ENCODE measurements at regions not wholly inside any gene's neighbourhood (a gene's known extent, or its start where the extent isn't known, plus 50 kb on each side); places are given as distances from the start of the nearest gene placed in this dataset.

DNA sequence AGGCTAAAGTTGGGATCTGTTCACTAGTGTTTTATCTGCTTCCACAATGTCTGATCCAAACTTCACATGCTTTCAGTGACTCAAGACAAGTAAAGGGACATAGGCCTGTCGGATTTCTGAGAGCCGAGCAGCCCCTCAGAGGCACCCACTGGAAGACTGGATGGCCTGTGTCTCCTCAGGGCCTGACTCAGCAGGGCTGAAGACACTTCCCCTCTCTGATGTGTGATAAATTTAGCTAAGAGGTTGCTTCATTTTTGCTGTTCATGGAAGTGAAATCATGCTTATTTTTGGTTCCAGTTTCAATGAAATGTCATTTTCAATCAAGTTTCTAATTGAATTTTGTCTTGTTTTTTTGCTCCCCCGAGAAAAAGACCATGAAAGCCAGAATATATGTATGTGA lies 93.7 kb downstream of the MXRA5 start:
- TF ChIP-seq, protein P1, sequence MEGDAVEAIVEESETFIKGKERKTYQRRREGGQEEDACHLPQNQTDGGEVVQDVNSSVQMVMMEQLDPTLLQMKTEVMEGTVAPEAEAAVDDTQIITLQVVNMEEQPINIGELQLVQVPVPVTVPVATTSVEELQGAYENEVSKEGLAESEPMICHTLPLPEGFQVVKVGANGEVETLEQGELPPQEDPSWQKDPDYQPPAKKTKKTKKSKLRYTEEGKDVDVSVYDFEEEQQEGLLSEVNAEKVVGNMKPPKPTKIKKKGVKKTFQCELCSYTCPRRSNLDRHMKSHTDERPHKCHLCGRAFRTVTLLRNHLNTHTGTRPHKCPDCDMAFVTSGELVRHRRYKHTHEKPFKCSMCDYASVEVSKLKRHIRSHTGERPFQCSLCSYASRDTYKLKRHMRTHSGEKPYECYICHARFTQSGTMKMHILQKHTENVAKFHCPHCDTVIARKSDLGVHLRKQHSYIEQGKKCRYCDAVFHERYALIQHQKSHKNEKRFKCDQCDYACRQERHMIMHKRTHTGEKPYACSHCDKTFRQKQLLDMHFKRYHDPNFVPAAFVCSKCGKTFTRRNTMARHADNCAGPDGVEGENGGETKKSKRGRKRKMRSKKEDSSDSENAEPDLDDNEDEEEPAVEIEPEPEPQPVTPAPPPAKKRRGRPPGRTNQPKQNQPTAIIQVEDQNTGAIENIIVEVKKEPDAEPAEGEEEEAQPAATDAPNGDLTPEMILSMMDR (tag by site-specific recombination; IDR thresholded peaks at IDR 0.05): no peak
- TF ChIP-seq, protein P2, sequence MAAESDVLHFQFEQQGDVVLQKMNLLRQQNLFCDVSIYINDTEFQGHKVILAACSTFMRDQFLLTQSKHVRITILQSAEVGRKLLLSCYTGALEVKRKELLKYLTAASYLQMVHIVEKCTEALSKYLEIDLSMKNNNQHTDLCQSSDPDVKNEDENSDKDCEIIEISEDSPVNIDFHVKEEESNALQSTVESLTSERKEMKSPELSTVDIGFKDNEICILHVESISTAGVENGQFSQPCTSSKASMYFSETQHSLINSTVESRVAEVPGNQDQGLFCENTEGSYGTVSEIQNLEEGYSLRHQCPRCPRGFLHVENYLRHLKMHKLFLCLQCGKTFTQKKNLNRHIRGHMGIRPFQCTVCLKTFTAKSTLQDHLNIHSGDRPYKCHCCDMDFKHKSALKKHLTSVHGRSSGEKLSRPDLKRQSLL (tag by site-specific recombination; IDR thresholded peaks at IDR 0.05): no peak
- TF ChIP-seq, protein P3, sequence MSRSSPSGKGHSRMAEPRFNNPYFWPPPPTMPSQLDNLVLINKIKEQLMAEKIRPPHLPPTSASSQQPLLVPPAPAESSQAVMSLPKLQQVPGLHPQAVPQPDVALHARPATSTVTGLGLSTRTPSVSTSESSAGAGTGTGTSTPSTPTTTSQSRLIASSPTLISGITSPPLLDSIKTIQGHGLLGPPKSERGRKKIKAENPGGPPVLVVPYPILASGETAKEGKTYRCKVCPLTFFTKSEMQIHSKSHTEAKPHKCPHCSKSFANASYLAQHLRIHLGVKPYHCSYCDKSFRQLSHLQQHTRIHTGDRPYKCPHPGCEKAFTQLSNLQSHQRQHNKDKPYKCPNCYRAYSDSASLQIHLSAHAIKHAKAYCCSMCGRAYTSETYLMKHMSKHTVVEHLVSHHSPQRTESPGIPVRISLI (tag by site-specific recombination; IDR thresholded peaks at IDR 0.05): no peak
- no peak for TF ChIP-seq KLF10 (tag by site-specific recombination; IDR thresholded peaks at IDR 0.05)
- TF ChIP-seq ZNF830 (tag by site-specific recombination; IDR thresholded peaks at IDR 0.05; ENCODE audit: low read depth): no peak
- TF ChIP-seq ZBTB7A (tag by site-specific recombination; IDR thresholded peaks at IDR 0.05; ENCODE audit: low read depth): no peak
- TF ChIP-seq ZNF140 (tag by site-specific recombination; IDR thresholded peaks at IDR 0.05): no peak
- no peak for TF ChIP-seq YY1 (tag by site-specific recombination; IDR thresholded peaks at IDR 0.05)
- TF ChIP-seq ZNF121 (tag by site-specific recombination; IDR thresholded peaks at IDR 0.05): no peak

Measured in HEK293 (cell line).